H9 (cell line): ENCODE measurements at regions not wholly inside any gene's neighbourhood (a gene's known extent, or its start where the extent isn't known, plus 50 kb on each side); places are given as distances from the start of the nearest gene placed in this dataset.

Experiments used
- DNase-seq: peaks from one replicate; pipeline ENCODE4 v3.0.0-alpha.2; 2017
- H2AFZ ChIP-seq: one replicate; pipeline ENCODE4 v1.6.1; 2013; ENCODE audit warnings: mild to moderate bottlenecking, low read length, control low read depth, moderate library complexity
- H2AK5ac ChIP-seq: 2 replicates; pipeline ENCODE4 v1.6.1; 2013; ENCODE audit warnings: low read length, control low read depth, mixed read lengths; ENCODE audit not compliant: insufficient read length
- H2BK120ac ChIP-seq: one replicate; pipeline ENCODE4 v1.6.1; 2013; ENCODE audit warnings: low read depth, mild to moderate bottlenecking, low read length, control low read depth, inconsistent platforms; ENCODE audit not compliant: poor library complexity, severe bottlenecking
- H2BK12ac ChIP-seq: 2 replicates; pipeline ENCODE4 v1.6.1; 2013; ENCODE audit warnings: low read length, control low read depth, mixed read lengths, low read depth; ENCODE audit not compliant: insufficient read length
- H2BK15ac ChIP-seq: 2 replicates; pipeline ENCODE4 v1.6.1; 2013; ENCODE audit warnings: low read depth, low read length, control low read depth
- H2BK20ac ChIP-seq: one replicate; pipeline ENCODE4 v1.6.1; 2013; ENCODE audit warnings: low read depth, mild to moderate bottlenecking, low read length, control low read depth, inconsistent platforms; ENCODE audit not compliant: poor library complexity, severe bottlenecking
- H2BK5ac ChIP-seq: 2 replicates; pipeline ENCODE4 v1.6.1; 2013; ENCODE audit warnings: low read length, control low read depth, mixed read lengths; ENCODE audit not compliant: insufficient read length
- H3K14ac ChIP-seq: 2 replicates; pipeline ENCODE4 v1.6.1; 2013; ENCODE audit warnings: low read length, control low read depth; ENCODE audit not compliant: insufficient read depth
- H3K18ac ChIP-seq: 2 replicates; pipeline ENCODE4 v1.6.1; 2013; ENCODE audit warnings: low read depth, mild to moderate bottlenecking, mixed read lengths, low read length, control low read depth; ENCODE audit not compliant: insufficient read length
- H3K23ac ChIP-seq: 2 replicates; pipeline ENCODE4 v1.6.1; 2013; ENCODE audit warnings: low read length, control low read depth, mixed read lengths, low read depth; ENCODE audit not compliant: insufficient read length
- H3K23me2 ChIP-seq: 2 replicates; pipeline ENCODE4 v1.6.1; 2013; ENCODE audit warnings: low read depth, mild to moderate bottlenecking, mixed read lengths, low read length, control low read depth; ENCODE audit not compliant: insufficient read length, poor library complexity, severe bottlenecking
- H3K27ac ChIP-seq: 2 replicates; pipeline ENCODE4 v1.5.1; 2013; ENCODE audit warnings: low read length, control low read depth, mixed read lengths, low read depth; ENCODE audit not compliant: insufficient read length
- H3K27me3 ChIP-seq: 2 replicates; pipeline ENCODE4 v1.6.1; 2013; ENCODE audit warnings: low read length, control low read depth, inconsistent platforms; ENCODE audit not compliant: insufficient read depth
- H3K4ac ChIP-seq: 2 replicates; pipeline ENCODE4 v1.6.1; 2013; ENCODE audit warnings: low read depth, mild to moderate bottlenecking, control low read depth, inconsistent platforms, low read length, moderate library complexity
- H3K4me1 ChIP-seq: 2 replicates; pipeline ENCODE4 v1.6.1; 2013; ENCODE audit warnings: low read length, control low read depth, inconsistent platforms; ENCODE audit not compliant: insufficient read depth
- H3K4me2 ChIP-seq: 2 replicates; pipeline ENCODE4 v1.6.1; 2013; ENCODE audit warnings: low read length, control low read depth, mixed read lengths; ENCODE audit not compliant: insufficient read length, insufficient read depth
- H3K56ac ChIP-seq: 2 replicates; pipeline ENCODE4 v1.6.1; 2013; ENCODE audit warnings: low read depth, mild to moderate bottlenecking, mixed read lengths, low read length, control low read depth; ENCODE audit not compliant: insufficient read length
- H3K79me1 ChIP-seq: 2 replicates; pipeline ENCODE4 v1.6.1; 2013; ENCODE audit warnings: low read depth, mild to moderate bottlenecking, moderate library complexity, low read length, control low read depth, inconsistent platforms; ENCODE audit not compliant: insufficient read depth, poor library complexity, severe bottlenecking
- H3K79me2 ChIP-seq: 2 replicates; pipeline ENCODE4 v1.6.1; 2013; ENCODE audit warnings: low read length, control low read depth, inconsistent platforms; ENCODE audit not compliant: insufficient read depth
- H3K9ac ChIP-seq: 2 replicates; pipeline ENCODE4 v1.6.1; 2013; ENCODE audit warnings: low read length, control low read depth, mixed read lengths; ENCODE audit not compliant: insufficient read length; ENCODE audit errors: extremely low read depth
- H3K9me3 ChIP-seq: one replicate; pipeline ENCODE4 v1.6.1; 2013; ENCODE audit warnings: low read depth, low read length, inconsistent platforms; ENCODE audit not compliant: control insufficient read depth
- H3T11ph ChIP-seq: one replicate; pipeline ENCODE4 v1.6.1; 2013; ENCODE audit warnings: mild to moderate bottlenecking, low read length, control low read depth, inconsistent platforms
- H4K20me1 ChIP-seq: one replicate; pipeline ENCODE4 v1.6.1; 2013; ENCODE audit not compliant: control insufficient read depth, insufficient read length, insufficient read depth
- H4K5ac ChIP-seq: 2 replicates; pipeline ENCODE4 v1.6.1; 2013; ENCODE audit warnings: low read depth, mild to moderate bottlenecking, mixed read lengths, low read length, control low read depth; ENCODE audit not compliant: insufficient read length
- H4K8ac ChIP-seq: replicated peaks from 2 replicates; pipeline ENCODE4 v1.6.1; 2013; ENCODE audit warnings: low read length, control low read depth, mixed read lengths, low read depth; ENCODE audit not compliant: insufficient read length
- H4K91ac ChIP-seq: 2 replicates; pipeline ENCODE4 v1.6.1; 2013; ENCODE audit warnings: low read depth, mild to moderate bottlenecking, moderate library complexity, mixed read lengths, low read length, control low read depth; ENCODE audit not compliant: insufficient read length
- H3K27ac Mint-ChIP-seq, 3 experiments: 2 replicates in 2 of 3; 3 replicates in 1 of 3; pipeline ENCODE4 v1.8.0; 2020 to 2021; ENCODE audit warnings: mixed read lengths in 3 of 3, mild to moderate bottlenecking in 1 of 3, moderate library complexity in 1 of 3
- H3K27me3 Mint-ChIP-seq: 2 replicates; pipeline ENCODE4 v1.8.0; 2021; ENCODE audit warnings: low read depth, mild to moderate bottlenecking, moderate library complexity, mixed read lengths
- H3K36me3 Mint-ChIP-seq, 3 experiments: 2 replicates in 2 of 3; 3 replicates in 1 of 3; pipeline ENCODE4 v1.8.0; 2020 to 2021; ENCODE audit warnings: low read depth in 3 of 3, mixed read lengths in 3 of 3; ENCODE audit not compliant: insufficient read depth in 1 of 3
- H3K4me1 Mint-ChIP-seq, 2 experiments: 2 replicates each; pipeline ENCODE4 v1.8.0; 2020; ENCODE audit warnings: mixed read lengths in 2 of 2
- H3K4me3 Mint-ChIP-seq, 2 experiments: 2 replicates in 1 of 2; 3 replicates in 1 of 2; pipeline ENCODE4 v1.8.0; 2020 to 2021; ENCODE audit warnings: mild to moderate bottlenecking in 2 of 2, mixed read lengths in 2 of 2, moderate library complexity in 1 of 2
- H3K9me3 Mint-ChIP-seq, 2 experiments: 2 replicates in 1 of 2; 3 replicates in 1 of 2; pipeline ENCODE4 v1.8.0; 2020; ENCODE audit warnings: mild to moderate bottlenecking in 2 of 2, mixed read lengths in 2 of 2, moderate library complexity in 1 of 2
- CTCF ChIP-seq: fragments of 200-600 bp; sonication (generic); conservative IDR thresholded peaks from 3 replicates; pipeline ENCODE4 v1.8.0; 2021; ENCODE audit warnings: antibody characterized with exemption, mild to moderate bottlenecking

DNA sequence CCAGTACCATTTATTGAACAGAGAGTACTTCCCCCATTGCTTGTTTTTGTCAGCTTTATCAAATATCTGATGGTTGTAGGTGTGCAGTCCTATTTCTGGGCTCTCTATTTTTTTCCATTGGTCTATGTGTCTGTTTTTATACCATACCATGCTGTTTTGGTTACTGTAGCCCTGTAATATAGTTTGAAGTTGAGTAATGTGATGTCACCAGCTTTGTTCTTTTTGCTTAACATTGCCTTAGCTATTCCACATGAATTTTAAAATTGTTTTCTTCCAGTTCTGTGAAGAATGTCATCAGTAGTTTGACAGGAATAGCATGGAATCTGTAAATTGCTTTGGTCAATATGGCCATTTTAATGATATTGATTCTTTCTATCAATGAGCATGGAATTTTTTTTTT lies 140.5 kb upstream of the RHOBTB1 start:
- no peak overlapping the region for H2BK120ac ChIP-seq
- no peaks in the 10 kb centered on the region for H3K79me2 ChIP-seq
- H3K79me1 ChIP-seq = no peaks in the 10 kb centered on the region
- H4K20me1 ChIP-seq = no peaks in the 10 kb centered on the region
- no peak overlapping the region for H3K27ac ChIP-seq
- H3K9me3 Mint-ChIP-seq = peaks cover 3 to 6% of the 10 kb centered on the region in 2 experiments; a peak in 3 of 5 replicates
- no peaks in the 10 kb centered on the region for H3K27me3 Mint-ChIP-seq
- no peak overlapping the region for H2BK12ac ChIP-seq
- no peaks in the 10 kb centered on the region for H3K36me3 Mint-ChIP-seq
- H2BK5ac ChIP-seq = no peak overlapping the region
- no peak overlapping the region for H3T11ph ChIP-seq
- H3K9me3 ChIP-seq = no peaks in the 10 kb centered on the region
- no peak overlapping the region for H2AK5ac ChIP-seq
- no peak overlapping the region for H2BK20ac ChIP-seq
- no peak overlapping the region for H4K91ac ChIP-seq
- H3K4me3 Mint-ChIP-seq = no peak overlapping the region
- no peak overlapping the region for H3K4ac ChIP-seq
- H3K9ac ChIP-seq = no peak overlapping the region
- H4K8ac ChIP-seq = no peak overlapping the region
- no peak overlapping the region for H3K27ac Mint-ChIP-seq
- no peak overlapping the region for H2BK15ac ChIP-seq
- H2AFZ ChIP-seq = no peak overlapping the region
- TF ChIP-seq CTCF = no peak
- H3K23ac ChIP-seq = no peak overlapping the region
- H3K4me2 ChIP-seq = no peak overlapping the region
- no peaks in the 10 kb centered on the region for H3K27me3 ChIP-seq
- no peaks in the 10 kb centered on the region for H3K4me1 ChIP-seq
- H4K5ac ChIP-seq = no peak overlapping the region
- no peak overlapping the region for H3K56ac ChIP-seq
- no peak overlapping the region for H3K14ac ChIP-seq
- H3K23me2 ChIP-seq = no peaks in the 10 kb centered on the region
- H3K18ac ChIP-seq = no peak overlapping the region
- no peaks in the 10 kb centered on the region for H3K4me1 Mint-ChIP-seq
- DNase-seq = no peak
